Inferior parietal cortex (tissue), 1 donor: ENCODE measurements at regions not wholly inside any gene's neighbourhood (a gene's known extent, or its start where the extent isn't known, plus 50 kb on each side); places are given as distances from the start of the nearest gene placed in this dataset.

Source experiments
- DNase-seq: peaks from one replicate; pipeline ENCODE4 v3.0.0-alpha.2; 2016; ENCODE audit errors: extremely low spot score

DNA sequence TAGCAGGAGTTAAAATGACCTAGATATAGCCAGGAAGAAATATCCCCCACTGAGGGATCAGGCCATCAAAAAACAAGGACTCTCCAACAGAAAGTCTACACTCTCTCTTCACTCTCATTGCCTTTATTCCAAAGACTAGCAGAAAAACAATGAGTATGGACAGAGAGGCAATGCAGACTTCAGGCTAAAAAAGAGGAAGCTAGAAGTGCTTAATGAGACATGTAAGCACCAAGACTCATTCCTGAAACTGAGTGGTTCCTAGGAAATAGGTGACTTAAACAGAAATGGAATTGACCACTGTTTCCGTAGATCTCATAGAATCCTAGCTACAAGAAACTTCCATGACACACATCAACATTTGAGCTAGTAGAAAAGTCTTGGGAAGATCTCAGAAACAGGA is 387.3 kb downstream of the KDM5D start:
- no peak for DNase-seq

DNA sequence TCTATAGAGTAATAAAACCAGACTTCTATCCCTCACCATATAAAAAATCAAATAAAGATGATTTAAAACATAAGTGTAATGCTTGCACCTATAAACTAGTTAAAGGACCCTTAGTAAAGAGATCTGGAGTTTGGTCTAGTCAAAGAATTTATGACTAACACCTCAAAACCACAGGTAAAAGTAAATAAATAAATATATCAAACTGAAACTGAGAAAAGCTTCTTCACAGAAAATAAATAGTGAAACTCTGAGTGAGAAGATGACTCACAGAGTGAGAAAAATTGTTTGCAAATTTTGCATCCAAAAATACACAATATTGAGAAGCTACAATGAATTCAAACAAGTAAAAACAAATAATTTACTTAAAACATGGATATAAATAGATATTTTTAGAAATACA is 387.8 kb downstream of the KDM5D start:
- DNase-seq, result no peak

DNA sequence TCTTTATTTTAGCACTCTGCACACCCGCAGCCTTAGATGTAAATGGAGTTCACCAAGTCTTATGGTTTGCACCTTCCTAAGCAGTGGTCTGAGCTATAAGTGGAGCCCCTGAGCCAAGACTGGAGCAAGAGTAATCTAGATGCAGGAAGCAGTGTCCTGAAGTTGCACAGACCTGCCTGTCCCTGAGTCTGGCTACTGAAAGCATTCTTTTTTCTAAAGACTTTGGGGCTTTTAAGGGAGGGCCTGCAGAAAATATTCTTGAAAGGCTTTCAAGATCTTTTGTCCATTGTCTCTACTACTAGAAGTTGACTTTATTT is 389.7 kb downstream of the KDM5D start:
- DNase-seq, result no peak

DNA sequence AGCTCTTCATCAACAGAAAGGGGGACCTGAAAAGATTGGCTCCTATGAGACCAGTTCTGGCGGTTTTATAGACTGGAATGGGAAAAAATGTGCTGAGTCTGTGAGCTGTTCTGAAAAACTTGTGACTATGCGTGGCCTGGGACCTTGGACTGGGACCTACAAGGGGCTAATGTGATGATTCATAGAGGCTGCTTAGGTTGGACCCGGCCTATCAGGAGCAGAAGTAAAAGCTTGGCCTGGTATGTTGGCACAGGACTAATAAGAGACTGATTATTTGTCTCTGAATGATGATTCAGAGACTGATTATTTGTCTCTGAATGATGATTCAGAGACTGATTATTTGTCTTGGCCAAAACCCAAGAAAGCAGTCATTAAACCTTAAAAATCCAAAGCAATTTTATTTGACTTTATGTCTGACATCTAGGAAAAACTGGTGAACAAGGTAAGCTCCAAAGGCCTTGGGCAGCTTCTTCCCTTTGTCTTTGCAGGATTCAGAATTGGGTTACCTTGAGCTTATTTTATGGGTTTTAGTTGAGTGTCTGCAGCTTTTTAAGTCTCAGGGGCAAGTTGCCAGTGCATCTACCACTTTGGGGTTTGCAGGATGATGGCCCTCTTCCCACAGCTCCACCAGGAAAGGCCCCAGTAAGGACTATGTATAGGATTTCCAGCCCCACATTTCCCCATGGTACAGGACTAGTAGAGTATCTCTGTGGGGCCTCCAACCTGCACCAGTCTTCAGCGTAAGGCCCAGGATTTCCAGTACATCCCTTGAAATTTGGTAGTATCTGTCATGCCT is 390.3 kb downstream of the KDM5D start:
- no peak for DNase-seq

DNA sequence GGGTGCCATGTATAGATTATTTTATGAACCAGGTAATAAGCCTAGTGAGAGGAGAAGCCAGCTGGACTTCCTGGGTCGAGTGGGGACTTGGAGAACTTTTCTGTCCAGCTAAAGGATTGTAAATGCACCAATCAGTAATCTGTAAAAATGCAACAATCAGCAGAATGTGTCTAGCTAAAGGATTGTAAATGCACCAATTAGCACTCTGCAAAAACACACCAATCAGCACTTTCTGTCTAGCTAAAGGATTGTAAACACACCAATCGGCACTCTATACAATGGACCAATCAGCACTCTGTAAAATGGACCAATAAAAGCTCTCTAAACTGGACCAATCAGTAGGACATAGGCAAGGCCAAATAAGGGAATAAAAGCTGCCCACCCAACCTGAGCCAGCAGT is 392.9 kb downstream of the KDM5D start:
- DNase-seq, result no peak

DNA sequence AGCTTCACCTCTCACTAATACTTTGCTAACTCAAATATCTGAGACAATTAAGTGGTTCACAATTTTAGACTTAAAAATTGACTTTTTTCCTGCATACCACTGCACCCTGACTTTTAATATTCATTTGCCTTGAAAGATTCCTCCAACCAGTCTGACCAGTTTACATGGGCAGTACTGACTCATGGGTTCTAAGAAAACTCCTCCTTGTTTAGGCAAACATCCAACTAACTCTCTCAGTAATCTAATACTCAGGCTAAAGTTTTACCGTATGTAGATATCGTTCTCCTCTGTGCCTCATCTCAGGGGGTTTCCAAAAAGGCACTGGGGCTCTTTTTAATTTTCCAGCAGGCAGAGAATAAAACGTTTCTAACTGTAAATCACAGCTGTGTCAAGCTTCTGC is 422.8 kb downstream of the KDM5D start:
- no peak for DNase-seq

DNA sequence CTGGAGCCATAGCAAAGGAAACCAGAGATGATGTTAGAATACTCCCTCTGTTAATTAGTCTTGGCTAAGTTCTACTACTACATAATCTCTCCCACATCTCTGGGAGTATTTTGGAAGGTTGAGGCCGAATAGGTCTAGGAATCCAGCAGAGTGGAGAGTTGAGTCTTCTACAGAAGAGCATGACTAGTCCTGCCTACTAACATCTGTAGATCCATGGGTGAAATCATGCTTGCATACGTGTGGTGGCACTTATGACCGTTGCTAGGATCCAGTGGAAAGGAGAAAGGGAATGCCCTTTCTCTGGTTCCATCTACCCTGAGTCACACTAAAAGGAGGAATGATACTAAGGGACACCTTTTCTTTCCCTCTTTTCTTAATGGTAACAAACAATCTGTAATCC is 425.4 kb downstream of the KDM5D start:
- no peak for DNase-seq

DNA sequence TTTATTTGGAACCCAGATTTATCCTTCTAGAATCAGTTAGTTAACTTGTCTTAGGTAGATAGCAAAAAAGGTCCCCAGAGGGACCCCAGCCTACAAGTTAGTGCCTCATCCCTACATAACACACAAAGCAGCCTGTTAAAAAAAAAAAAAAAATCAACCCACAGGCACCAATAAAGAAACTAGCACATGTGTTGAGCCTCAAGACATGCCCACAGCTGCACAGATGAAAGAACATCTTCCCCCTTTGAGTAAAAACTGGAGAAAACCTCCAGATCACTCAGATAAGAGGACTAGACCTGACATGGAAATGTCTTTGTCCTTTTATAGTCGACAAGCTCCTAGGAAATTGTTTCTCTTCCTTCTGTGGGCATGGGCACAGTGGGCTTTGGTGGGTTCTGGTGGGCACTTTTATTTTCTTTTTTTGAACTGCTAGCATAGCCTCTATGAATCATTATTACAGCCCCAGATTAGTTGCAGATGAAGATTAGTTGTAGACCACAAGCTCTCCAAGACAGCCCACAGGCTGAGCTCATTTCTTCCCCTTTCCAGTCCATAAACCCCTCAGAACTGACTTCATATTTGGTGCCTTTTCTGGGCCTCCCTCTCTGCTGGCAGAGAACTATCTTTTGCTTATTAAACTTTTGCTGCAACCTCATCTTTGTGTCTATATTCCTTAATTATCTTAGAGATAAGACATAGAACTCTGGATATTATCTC is 427.1 kb downstream of the KDM5D start:
- no peak for DNase-seq

DNA sequence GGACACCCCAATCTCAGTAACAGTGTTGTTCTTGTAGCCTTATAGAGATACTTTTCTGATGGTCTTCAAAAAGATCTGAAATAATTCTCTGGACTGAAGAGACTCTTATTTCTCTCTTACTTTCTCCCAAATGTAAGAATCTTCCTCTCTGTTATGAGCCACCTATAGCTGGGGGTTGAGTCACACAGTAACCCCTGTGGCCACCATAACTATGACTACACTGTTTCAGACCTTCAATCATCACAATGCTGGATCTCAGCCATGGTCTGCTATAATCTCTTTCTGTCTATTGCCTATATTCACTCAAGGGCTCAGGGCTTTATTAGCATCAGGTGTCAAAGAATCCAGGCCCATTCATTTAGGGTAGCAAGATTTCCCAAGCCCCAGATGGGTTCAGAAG is 436.9 kb downstream of the KDM5D start:
- no peak for DNase-seq

DNA sequence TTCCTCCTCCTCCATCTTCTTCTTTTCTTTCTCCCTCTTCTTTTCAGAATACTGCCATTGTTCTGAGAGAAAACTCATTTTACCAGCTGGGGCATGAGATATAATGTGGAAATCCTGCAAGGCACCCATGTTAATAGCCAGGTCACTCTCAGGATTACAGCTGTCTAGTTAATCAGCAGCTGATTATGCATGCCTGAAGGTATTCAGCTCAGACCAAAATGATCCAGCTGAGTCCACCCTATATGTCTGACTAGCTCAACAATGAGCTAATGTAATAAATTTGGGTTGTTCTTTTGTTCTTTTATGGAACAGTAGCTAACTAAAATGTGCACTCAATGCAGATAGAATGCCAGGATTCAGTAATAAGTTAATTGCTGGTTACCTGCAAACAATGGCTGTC is 441.4 kb downstream of the KDM5D start:
- DNase-seq, result no peak

DNA sequence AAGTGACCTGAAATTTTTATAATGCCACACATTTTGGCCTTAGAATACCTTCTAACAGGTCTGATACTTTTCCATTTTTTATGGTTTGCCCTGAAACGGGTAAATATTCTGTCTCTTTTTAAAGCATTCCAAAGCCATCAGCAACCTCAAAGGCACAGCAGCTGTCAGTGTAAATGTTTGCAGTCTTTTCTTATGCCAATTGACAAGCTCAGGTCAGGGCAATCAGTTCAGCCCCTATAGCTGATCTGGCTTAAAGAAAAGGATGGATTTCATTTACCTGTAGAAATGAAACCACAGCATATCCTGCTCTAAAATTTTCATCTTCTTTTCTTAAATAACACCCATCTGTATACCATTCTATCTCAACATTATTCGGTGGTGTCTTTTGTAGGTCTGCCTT is 453.6 kb downstream of the KDM5D start:
- DNase-seq, result no peak

DNA sequence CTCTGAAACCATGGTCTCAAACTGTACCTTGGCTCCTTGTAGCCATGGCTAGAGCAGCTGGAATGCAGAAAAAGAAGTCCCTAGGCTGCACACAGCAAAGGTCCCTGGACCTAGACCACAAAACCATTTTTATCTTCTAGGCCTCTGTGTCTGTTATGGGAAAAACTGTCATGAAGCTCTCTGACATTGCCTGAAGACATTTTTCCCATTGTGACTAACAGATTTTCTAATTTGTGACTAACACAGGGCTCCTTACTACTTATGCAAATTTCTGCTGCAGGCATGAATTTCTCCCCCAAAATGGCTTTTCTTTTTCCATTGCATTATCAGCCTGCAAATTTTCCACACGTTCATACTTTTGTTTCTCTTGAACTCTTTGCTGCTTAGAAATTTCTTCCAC is 470.4 kb downstream of the KDM5D start:
- no peak for DNase-seq

DNA sequence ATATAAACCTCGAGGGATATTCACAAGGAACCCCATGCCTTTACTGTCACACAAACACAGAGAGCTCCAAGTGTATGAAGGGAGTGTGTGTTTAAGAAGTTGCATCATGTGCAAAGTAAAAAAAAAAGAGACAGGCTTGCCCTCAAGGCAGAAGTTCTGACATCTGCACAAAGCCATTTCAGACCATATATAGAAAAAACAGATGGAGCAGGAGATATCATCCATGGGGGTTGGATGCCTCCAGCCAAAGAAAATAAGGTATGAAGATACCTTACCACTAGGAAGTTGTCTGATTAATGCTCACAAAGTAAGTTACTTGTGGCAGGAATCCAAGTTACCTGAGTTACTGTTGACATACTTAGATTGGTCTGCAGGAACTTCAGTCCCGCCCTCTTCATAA is 476.2 kb downstream of the KDM5D start:
- DNase-seq, result no peak

DNA sequence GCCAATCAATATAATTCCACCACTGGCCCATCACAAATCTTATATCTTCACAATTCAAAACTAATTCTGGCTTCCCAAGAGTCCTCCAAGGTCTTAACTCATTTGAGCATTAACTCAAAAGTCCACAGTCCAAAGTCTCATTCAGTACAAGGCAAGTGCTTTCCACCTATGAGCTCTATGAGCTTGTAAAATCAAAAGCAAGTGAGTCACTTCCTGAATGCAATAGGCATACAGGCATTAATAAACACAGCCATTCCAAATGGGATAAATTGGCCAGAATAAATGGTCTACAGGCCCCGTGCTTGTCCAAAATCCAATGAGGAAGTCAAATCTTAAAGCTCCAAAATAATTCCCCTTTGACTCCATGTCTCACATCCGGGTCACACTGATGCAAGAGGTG is 479.1 kb downstream of the KDM5D start:
- no peak for DNase-seq

DNA sequence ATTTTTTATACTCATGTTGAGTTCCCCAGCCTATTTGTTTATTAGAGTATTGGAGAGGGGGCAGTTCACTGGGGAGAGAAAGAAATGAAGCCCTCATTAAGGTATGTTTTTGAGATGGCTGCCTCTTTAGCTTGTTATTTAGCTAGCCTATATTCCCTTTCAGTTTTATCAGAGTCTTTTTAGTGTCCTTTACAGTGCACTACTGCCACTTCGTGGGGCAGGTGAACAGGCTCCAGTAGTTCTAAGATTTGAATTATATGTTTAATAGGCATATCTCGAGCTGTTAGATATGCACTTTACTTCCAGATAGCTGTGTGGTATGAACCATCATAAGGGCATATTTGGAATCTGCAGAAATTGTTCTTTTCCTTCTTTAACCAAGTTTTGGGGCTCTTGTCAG is 482.2 kb downstream of the KDM5D start:
- DNase-seq, result no peak

DNA sequence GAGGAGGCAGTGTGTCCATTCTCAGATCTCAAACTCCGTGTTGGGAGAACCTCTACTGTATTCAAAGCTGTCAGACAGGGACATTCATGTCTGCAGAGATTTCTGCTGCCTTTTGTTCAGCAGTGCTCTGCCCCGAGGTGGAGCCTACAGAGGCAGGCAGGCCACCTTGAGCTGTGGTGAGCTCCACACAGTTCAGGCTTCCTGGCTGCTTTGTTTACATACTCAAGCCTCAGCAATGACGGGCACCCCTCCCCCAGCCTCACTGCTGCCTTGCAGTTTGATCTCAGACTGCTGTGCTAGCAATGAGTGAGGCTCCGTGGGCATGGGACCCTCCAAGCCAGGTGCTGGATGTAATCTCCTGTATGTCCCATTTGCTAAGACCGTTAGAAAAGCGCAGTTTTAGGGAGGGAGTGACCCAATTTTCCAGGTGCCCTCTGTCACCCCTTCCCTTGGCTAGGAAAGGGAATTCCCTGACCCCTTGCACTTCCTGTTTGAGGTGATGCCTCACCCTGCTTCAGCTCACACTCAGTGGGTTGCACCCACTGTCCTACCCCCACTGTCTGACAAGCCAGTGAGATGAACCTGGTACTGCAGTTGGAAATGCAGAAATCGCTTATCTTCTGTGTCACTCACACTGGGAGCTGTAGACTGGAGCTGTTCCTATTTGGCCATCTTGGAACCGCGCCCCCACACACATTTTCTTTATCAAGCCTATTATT is 458.9 kb upstream of the HSFY2 start:
- DNase-seq, result no peak

DNA sequence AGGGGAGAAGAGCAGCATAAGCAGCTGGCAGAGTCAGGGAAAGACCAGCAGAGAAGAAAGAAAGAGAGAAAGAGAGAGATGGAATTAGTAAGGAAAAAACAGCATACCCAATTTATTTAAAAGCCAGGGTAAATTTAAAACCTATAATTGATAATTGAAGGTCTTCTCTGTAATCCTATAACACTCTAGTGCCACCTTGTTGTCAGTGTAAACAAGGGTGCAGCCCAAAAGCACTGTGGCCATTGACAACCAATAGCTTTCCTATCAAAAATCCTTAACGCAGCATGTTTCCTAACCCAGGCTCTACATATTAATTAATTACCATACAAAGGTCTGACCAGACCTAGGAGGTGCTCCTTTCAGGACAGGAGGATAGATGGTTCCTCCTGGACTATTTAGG is 447.2 kb upstream of the HSFY2 start:
- no peak for DNase-seq

DNA sequence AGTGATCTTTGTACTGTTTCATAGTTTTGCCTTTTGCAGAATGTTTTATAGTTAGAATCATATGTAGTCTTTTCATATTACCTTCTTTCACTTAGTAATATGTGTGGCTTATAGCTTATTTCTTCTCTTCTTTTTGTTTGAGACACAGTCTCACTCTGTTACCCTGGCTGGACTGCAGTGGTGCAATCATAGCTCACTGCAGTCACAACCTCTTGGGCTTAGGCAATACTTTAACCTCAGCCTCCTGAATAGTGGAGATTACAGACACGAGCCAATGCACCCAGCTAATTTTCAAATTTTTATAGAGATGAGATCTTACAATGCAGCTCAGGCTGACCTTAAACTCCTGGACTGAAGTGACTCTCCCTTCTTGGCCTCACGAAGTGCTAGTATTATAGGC is 435.4 kb upstream of the HSFY2 start:
- no peak for DNase-seq

DNA sequence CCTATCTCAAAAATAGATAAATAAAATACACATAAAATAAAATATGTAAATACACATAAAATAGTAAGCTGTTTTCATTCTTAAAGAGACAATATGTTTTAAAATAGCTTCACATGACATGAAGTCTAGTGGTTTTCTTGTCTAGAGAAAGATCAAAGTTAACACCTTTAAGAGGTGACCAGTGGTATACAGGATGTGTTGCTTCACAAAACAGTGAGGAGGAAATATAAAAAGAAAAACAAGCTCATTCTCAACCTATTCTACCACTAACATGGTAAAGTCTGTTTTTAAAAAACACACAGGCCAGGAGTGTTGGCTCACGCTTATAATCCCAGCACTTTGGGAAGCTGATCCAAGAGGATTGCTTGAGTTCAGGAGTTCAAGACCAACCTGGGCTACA is 433.5 kb upstream of the HSFY2 start:
- DNase-seq, result no peak

DNA sequence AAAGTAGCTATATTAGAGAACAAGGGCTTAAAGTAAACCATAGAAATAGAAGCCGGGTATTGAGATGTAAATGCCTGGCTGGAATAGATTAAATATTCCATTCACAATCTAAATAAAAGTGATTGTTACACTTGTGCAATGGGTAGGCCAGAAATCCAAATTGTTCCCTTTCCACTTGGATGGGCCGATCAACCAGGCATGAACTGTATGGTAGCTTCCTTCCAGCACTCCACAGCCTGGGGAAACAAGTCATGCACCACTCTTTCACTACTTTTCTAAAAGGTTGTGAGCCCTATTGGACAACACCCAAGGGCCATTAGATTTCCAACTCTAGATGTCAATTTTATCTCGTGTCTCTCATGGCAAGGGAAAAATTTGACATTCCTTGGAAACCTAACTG is 407.3 kb upstream of the HSFY2 start:
- no peak for DNase-seq

DNA sequence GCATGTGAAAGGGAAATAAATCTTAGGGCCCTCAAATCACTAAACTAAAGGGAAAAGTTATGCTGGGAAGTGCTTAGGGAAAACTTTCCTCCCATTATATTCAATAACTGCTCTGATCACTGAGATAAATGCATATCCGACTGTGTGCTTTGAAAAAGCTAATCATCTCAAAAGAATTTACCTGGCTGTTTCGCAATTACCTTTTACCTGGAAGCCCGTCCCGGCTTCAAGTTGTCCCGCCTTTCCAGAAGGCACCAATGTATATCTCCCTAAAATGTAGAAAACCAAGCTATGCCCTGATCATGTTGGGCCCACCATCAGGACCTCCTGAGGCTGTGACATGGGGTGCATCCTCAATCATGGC is 394.6 kb upstream of the HSFY2 start:
- DNase-seq, result no peak

DNA sequence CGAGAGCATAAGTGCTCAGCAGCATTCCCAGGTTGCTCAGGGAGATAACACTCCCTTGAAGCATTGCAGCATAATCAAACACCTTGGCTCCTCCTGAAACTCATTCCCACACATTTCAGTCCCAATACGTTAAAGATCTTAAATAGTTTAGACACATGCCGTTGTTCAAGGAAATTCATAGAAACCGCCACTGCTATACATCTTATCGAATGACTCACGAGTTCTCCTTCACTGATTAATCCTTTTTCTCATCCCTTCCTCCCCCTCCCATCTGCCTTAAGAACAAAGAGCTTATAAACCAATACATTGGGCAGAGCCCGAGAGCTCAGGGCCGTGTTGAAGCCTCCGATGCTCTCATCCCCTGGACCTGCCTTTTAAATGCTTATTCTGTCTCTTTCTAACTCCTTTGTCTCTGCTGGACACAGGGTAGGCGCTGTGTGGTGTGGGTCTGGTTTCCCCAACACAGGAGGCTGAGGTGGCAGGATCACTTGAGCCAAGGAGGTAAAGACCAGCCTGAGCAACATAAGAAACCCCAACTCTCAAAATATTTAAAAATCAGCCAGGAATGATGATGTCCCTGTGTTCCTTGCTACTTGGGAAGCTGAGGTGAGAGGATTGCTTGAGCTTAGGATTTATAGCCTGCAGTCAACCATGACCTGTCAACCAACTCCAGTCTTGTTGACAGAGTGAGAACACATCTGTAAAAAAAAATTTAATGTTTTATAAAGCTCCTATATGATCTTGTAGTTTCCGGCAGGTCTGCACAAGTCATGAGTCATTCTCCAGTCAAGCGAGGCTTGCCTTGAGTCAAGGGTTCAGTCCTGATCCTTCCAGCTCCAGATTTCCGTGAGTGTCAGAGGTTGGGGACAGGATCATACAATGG is 394.0 kb upstream of the HSFY2 start:
- no peak for DNase-seq
